ENCODE measurements at regions not wholly inside any gene's neighbourhood (a gene's known extent, or its start where the extent isn't known, plus 50 kb on each side); places are given as distances from the start of the nearest gene placed in this dataset.

DNA sequence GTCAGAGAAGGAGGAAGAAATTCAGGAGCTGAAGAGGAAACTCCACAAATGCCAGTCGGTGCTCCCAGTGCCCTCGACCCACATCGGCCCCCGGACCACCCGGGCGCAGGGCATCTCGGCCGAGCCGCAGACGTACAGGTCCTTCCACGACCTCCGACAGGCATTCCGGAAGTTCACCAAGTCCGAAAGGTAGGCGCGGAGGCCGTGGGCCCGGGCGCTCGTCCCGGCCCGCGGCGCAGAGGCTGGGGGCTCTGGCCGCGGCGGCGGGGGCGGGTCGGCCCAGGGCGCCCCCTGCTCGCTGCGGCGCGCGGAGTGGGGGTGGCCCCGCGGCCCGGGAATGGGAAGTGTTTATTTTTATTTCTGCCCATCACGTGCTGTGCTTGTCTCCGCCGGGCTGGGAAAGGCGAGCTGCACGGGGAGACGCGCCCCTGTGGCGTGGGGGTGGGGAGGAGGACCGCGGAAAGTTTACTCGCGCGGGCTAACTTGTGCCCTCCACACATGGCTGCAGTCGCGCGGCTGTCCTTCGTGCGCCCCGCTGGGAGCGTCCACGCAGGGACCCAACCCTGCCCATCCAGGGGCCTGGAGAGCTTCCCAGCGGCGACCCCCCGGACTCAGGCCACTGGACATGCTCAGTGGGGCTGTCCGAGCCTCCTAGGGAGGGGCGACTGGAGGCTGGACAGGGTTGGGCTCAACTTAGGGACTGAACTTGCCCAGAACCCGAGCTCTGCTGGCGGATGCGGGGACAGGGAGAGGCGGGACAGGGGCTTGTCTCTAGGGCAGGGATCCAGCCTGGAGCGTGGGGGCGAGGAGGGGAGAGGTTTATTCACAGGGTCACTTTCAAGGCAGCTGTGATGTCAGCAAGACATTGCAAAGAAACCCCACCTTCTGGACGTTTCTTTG is 82.6 kb upstream of the PRKG1 start:
- no peaks in the 10 kb centered on the region for H3K9me3 Mint-ChIP-seq
- DNase-seq (ENCODE audit: low spot score in 2 of 2) = no peak
- H3K27ac Mint-ChIP-seq = no peak overlapping the region
- H3K4me1 Mint-ChIP-seq = peaks cover 5% of the 10 kb centered on the region
- no peaks in the 10 kb centered on the region for H3K36me3 Mint-ChIP-seq
- peak overlapping the region; percentile 57 for H3K4me3 Mint-ChIP-seq
- peak; percentile 48 for ATAC-seq

DNA sequence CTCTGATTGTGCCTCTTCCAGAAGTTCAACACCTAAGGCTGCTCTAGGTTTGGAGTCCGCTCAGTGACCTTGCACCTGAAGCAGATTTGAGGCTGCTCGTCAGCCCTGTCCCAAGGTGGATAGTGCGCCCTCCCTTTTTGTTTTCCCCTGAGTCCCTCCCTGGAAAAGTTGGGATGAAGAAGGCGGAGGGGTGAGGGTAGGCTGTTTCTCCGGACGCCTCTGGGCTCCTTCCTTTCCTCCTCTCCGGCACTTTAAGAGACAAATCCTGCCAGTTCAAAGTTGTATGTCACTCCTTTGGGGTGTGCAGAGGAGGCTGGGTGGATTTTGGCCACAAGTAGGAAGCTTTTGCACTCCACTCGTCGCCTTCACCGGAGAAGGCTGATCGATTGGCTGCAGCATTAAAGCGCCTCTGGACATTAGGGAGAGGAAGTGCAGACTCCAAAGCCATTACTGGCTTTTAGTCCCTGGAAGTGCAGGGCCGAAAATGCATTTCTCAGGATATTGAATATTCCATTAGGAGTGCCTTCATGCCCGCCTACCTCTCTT is 81.9 kb upstream of the PRKG1 start:
- no peak overlapping the region for H3K4me3 Mint-ChIP-seq
- H3K4me1 Mint-ChIP-seq = peaks cover 5% of the 10 kb centered on the region
- H3K36me3 Mint-ChIP-seq = no peaks in the 10 kb centered on the region
- DNase-seq (ENCODE audit: low spot score in 2 of 2) (no peak), ATAC-seq (no peak)
- H3K27ac Mint-ChIP-seq = no peak overlapping the region
- H3K9me3 Mint-ChIP-seq = no peaks in the 10 kb centered on the region

DNA sequence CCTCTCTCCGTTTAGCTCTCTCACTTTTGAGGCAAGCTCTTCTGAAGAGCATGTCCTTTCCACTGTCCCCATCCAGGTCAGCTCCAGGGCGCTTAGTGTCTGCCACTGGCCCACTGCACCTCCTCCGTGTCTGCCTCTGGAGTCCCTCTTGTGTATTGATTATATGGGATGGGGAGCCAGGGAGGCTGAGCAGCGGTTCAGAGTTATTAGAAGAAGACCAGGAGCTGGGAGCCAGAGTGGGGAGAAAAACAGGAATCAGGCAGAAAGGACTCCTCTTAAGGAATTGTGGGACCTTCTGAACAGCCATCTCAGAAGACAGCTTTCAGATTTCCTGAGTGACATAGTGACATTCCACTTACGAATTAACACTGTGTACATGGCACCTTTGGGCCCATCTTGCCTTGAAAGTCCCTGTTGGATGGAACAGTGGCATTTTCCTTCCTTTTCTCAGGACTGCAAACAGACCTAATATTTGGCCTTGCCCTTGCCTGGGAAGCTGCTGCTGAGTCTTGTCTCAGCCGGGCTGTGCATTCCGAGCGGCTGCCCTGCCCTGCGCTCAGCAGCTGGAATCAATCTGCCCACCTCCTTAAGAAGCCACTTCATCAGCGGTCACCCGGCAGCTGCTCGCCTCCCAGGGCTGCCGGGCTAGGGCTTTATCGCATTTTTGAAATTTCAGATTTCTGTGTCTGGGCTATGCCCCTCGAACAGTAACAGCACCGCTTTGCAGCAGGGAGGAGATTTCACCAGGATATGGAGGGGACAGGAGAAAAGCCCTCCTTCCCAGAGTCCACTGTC is 81.1 kb upstream of the PRKG1 start:
- Mint-ChIP-seq H3K4me3 (no peak overlapping the region), H3K9me3 (no peaks in the 10 kb centered on the region), H3K36me3 (no peaks in the 10 kb centered on the region), H3K27ac (no peak overlapping the region), H3K4me1 (peaks cover 5% of the 10 kb centered on the region)
- DNase-seq (ENCODE audit: low spot score in 2 of 2) = no peak
- no peak for ATAC-seq

DNA sequence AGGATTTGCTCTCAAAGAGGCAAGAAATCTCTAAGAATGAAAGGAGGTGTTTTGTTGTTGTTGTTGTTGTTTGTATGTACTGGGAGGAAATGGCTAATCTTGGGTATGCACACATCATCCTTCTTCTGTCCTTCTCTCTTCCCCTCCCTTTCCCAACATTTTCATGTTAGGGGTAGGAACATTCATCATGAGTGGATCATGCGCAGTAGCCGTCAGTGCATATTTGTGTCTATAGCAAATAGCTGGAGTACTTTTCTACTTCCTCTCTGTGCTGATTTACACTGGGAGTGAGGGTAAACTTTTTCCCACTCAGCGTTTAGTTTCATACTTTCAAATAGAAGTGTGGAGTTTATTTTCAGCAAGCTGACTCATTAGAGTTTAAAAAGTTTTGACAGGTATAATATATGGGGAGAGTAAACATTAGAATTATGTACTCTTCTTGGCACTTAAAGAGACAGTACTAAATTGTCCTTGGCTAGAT is 80.5 kb upstream of the PRKG1 start:
- no peak for DNase-seq (ENCODE audit: low spot score in 2 of 2)
- ATAC-seq = no peak

DNA sequence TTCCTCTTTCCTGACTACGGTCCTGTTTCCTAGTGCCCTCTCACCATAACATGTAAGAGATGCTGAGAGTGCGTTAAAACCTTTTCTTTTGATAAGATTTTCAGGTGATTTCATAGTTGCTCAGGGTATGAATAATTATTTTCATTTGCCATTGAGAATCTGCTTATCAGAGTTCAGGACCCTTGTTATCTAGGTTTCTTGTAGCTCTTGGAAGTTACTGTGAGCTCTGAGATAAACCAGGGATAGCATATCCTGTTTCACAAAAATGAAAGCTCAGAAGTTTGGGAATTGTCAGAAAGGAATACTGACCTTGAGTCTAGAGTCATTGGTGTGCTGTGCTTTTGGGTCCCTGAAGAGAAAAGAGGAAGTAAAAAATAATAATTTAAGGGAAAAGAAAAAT is 76.8 kb upstream of the PRKG1 start:
- DNase-seq (ENCODE audit: low spot score in 2 of 2) = no peak
- no peaks in the 10 kb centered on the region for H3K4me1 Mint-ChIP-seq
- H3K9me3 Mint-ChIP-seq = no peaks in the 10 kb centered on the region
- no peak overlapping the region for H3K27ac Mint-ChIP-seq
- no peak overlapping the region for H3K4me3 Mint-ChIP-seq
- no peak for ATAC-seq
- no peaks in the 10 kb centered on the region for H3K36me3 Mint-ChIP-seq

More for the DNA sequence above, 80.5 kb upstream of the PRKG1 start:
- H3K9me3 Mint-ChIP-seq = no peaks in the 10 kb centered on the region
- H3K27ac Mint-ChIP-seq = no peak overlapping the region
- no peak overlapping the region for H3K4me3 Mint-ChIP-seq
- H3K36me3 Mint-ChIP-seq = no peaks in the 10 kb centered on the region
- peaks cover 5% of the 10 kb centered on the region for H3K4me1 Mint-ChIP-seq

DNA sequence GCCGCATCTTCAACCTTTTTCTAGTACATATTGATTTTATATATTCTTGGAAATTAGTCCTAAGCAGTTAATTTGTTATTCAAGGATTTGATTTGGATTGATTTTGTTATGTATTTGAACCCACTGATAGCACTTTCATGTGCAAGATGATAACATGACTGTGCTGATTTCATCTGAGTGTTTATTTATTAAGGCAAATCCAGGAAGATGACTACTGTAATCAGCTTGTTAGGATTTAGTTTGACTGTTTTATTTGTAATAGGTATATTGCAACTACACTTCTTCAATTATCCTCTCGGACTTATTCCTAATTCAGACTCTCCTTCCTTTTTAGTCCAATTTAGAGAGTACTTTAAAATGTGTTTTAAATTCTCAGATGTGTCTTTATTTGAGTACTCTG is 75.1 kb upstream of the PRKG1 start:
- Mint-ChIP-seq H3K36me3 (no peaks in the 10 kb centered on the region), H3K4me3 (no peak overlapping the region)
- DNase-seq (ENCODE audit: low spot score in 2 of 2) = no peak

DNA sequence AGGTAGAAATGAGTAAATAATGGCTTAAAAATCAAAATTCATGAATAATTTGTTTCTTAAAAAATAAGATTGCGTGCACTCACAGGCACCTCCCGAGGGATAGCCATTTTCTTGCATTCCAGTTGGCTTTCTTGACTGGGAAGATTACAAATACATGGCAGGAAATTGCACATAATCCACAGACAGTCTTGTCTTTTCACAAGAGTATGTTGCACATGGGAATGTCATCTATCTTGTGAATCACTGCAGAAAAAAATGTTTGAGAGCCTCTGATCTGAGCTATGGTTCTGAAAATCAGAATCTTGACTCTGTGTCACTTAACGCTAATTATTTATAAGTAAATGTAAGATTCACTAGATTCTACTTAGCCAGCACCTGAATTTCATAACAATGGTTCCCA is 74.1 kb upstream of the PRKG1 start:
- Mint-ChIP-seq H3K4me1 (no peaks in the 10 kb centered on the region), H3K27ac (no peak overlapping the region), H3K9me3 (no peaks in the 10 kb centered on the region), H3K36me3 (no peaks in the 10 kb centered on the region), H3K4me3 (no peak overlapping the region)
- ATAC-seq (no peak), DNase-seq (ENCODE audit: low spot score in 2 of 2) (no peak)

More for the DNA sequence above, 75.1 kb upstream of the PRKG1 start:
- H3K4me1 Mint-ChIP-seq = no peaks in the 10 kb centered on the region
- H3K27ac Mint-ChIP-seq = no peak overlapping the region
- H3K9me3 Mint-ChIP-seq = no peaks in the 10 kb centered on the region
- ATAC-seq = no peak

DNA sequence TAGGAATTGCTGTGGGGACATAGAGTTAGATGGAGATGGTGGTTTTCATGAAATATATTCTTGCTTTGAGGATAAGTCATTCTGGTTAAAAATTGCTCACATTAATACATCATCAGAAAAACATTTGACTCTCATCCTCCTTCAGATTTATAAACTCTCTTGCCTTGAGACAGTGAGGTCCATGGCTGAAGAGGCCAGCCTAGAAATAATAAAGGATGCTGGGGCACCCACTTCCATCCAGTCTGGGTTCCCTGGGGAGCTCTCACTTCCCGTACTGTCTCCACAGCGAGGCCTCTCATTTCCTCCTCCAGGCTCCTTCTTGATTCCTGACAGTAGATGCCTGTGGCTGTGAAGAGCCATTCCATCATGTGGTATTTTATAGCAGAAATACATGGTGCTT is 73.3 kb upstream of the PRKG1 start:
- ATAC-seq (no peak), DNase-seq (ENCODE audit: low spot score in 2 of 2) (no peak)
- Mint-ChIP-seq H3K9me3 (no peaks in the 10 kb centered on the region), H3K27ac (no peak overlapping the region), H3K4me1 (no peaks in the 10 kb centered on the region), H3K36me3 (no peaks in the 10 kb centered on the region), H3K4me3 (no peak overlapping the region)

DNA sequence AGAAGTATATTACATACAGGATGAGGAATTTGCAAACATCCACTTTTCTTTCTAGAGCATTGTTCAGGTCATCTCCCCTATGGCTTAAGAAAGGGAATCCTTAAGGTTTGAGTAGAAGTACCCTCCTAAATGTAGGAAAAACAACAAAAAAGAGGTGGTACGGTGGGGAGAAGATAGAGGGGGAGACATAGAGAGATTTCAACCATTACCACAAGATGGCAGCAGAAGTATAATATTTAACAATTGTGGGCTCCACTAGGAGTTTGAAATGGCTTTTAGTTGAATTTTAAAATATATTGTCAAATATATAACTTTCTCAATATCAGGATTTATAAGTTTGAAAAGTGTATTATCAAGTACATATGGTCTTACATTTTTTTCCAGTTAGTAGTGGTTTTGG is 72.7 kb upstream of the PRKG1 start:
- no peaks in the 10 kb centered on the region for H3K9me3 Mint-ChIP-seq
- no peaks in the 10 kb centered on the region for H3K4me1 Mint-ChIP-seq
- ATAC-seq = no peak
- H3K4me3 Mint-ChIP-seq = no peak overlapping the region
- H3K36me3 Mint-ChIP-seq = no peaks in the 10 kb centered on the region
- DNase-seq (ENCODE audit: low spot score in 2 of 2) = no peak
- H3K27ac Mint-ChIP-seq = no peak overlapping the region

DNA sequence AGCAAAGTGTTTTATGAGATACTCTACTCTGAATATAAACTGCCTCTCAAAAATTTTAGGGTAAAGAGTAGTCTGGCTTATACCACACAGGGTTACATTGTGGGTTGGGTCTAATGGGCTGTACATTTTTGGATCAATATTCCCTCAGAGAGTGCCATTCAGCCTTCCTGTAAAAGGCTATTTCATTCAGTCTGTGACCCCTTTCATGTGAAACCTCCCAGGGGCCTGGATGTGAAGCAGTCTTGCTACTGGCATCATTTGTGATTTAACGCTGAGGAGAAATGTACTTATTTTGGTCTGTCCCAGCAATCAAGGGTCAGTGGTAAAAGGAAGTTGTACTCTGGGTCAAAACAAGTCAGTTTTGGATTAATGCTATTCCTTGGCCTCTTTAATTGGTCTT is 71.8 kb upstream of the PRKG1 start:
- H3K36me3 Mint-ChIP-seq = no peaks in the 10 kb centered on the region
- no peaks in the 10 kb centered on the region for H3K4me1 Mint-ChIP-seq
- no peak overlapping the region for H3K27ac Mint-ChIP-seq
- H3K4me3 Mint-ChIP-seq = no peak overlapping the region
- DNase-seq (ENCODE audit: low spot score in 2 of 2) = no peak
- no peak for ATAC-seq
- no peaks in the 10 kb centered on the region for H3K9me3 Mint-ChIP-seq

DNA sequence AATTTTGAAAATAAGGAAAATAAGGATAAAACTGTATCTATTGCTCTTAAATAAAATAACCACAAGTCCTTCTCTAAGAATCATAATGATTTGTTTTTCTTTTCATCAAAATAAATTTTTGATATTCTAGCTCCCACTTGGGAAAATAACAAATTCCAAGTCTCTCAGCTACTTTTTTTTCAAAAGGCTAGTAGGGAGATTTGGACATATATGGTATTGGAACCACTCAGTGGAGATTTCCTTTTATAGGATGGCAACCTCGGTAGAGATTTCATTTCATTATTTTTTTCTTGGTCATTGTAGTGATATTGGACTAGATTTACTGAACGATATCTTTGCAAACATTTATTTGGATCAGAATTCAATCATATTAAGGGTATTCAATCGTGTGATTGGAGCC is 69.5 kb upstream of the PRKG1 start:
- no peak overlapping the region for H3K4me3 Mint-ChIP-seq
- no peak for DNase-seq (ENCODE audit: low spot score in 2 of 2)
- no peaks in the 10 kb centered on the region for H3K36me3 Mint-ChIP-seq
- no peaks in the 10 kb centered on the region for H3K9me3 Mint-ChIP-seq
- no peaks in the 10 kb centered on the region for H3K4me1 Mint-ChIP-seq
- ATAC-seq = no peak
- H3K27ac Mint-ChIP-seq = no peak overlapping the region

DNA sequence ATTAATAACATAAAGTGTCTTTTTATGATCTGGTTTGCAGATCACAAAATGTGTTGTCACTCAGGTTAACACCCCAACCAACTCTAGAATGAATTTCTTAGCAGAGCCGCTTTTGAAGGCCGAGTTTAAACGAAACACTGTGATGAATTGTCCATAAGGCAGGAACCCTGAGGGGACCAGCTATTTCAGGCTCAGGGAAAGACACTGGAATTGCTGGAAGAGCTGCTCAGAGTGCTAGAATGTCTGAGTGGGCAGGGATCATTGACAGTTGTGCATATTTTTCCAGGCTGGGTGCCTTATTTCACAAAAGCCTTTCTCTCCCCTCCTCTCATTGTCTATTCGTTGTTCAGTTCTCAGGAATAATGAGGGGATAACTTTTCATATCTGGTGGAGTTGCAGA is 68.7 kb upstream of the PRKG1 start:
- DNase-seq (ENCODE audit: low spot score in 2 of 2) = no peak
- Mint-ChIP-seq H3K4me1 (no peaks in the 10 kb centered on the region), H3K9me3 (no peaks in the 10 kb centered on the region), H3K36me3 (no peaks in the 10 kb centered on the region), H3K27ac (no peak overlapping the region), H3K4me3 (no peak overlapping the region)
- no peak for ATAC-seq

DNA sequence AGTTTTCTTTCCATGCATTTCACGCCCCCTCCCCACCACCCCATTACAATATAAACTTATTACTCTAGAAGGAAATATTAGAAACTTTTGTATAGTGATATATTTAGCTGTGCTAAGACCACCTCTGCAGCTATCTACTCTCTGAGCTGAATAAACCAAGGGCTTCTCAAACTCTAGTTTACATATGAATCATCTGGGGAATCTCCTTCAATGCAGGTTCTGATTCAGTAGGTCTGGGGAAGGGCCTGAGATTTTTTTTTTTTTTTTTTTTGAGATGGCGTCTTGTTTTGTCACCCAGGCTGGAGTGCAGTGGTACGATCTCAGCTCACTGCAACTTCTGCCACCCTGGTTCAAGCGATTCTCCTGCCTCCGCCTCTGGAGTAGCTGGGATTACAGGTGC is 67.6 kb upstream of the PRKG1 start:
- Mint-ChIP-seq H3K9me3 (no peaks in the 10 kb centered on the region), H3K36me3 (no peaks in the 10 kb centered on the region), H3K27ac (no peak overlapping the region), H3K4me3 (no peak overlapping the region), H3K4me1 (no peaks in the 10 kb centered on the region)
- no peak for DNase-seq (ENCODE audit: low spot score in 2 of 2)
- no peak for ATAC-seq

DNA sequence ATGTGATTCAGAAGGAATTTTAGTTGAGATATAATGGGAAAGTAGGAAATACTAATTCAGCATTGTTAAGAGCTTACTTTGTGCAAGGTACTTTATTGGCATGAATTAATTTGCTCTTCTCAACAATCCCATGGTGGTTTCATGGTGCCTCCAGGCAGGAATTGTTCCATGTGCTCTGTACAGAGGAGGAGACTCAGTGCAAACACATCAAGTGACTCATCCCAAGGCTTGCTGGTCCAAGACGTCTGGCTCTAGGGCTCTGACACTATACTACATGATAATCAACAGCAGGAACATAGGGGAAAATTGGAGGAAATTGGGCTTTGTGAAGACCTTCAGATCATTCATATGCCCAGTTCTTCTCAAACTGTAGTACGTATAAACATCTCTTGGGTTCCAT is 66.5 kb upstream of the PRKG1 start:
- H3K27ac Mint-ChIP-seq = no peak overlapping the region
- ATAC-seq (no peak), DNase-seq (ENCODE audit: low spot score in 2 of 2) (no peak)
- H3K9me3 Mint-ChIP-seq = no peaks in the 10 kb centered on the region
- H3K4me3 Mint-ChIP-seq = no peak overlapping the region
- no peaks in the 10 kb centered on the region for H3K4me1 Mint-ChIP-seq
- no peaks in the 10 kb centered on the region for H3K36me3 Mint-ChIP-seq

DNA sequence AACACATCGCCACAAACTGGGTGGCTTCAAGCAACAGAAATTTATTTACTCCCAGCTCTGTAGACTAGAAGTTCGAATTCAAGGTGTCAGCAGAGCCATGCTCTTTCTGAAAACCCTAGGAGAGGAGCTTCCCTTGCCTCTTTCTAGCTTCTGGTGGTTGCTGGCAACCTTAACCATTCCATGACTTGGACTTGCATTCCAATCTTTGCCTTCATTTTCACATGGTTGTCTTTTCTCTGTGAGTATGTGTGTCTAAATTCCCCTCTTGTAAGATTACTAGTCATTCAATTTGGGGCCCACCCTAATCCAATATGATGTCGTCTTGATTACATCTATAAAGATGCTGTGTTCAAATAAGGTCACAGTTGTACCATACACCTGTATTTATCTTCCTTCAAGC is 65.9 kb upstream of the PRKG1 start:
- Mint-ChIP-seq H3K27ac (no peak overlapping the region), H3K36me3 (no peaks in the 10 kb centered on the region), H3K9me3 (no peaks in the 10 kb centered on the region), H3K4me1 (no peaks in the 10 kb centered on the region), H3K4me3 (no peak overlapping the region)
- no peak for DNase-seq (ENCODE audit: low spot score in 2 of 2)
- no peak for ATAC-seq

DNA sequence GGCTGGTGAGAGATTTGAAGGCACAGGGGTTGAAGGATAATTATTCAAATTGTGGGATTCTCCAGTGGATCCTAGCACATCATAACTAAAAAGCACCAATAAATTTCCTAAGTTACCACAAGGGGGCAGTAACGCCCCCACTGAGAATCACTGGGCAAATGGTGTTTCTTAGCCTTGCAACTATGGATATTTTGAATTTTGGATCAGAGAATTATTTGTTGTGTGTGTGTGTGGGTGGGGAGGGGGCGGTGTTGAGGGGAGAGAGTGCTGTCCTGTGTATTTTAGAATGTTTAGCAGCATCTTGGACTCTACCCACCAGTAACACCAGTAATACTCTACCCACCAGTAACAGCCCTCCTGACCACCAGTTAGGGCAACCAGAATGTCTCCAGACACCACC is 63.3 kb upstream of the PRKG1 start:
- DNase-seq (ENCODE audit: low spot score in 2 of 2) (no peak), ATAC-seq (no peak)
- Mint-ChIP-seq H3K36me3 (no peaks in the 10 kb centered on the region), H3K9me3 (no peaks in the 10 kb centered on the region), H3K27ac (no peak overlapping the region), H3K4me3 (no peak overlapping the region), H3K4me1 (no peaks in the 10 kb centered on the region)
